Heart left ventricle (tissue), 16 donors: ENCODE measurements at regions not wholly inside any gene's neighbourhood (a gene's known extent, or its start where the extent isn't known, plus 50 kb on each side); places are given as distances from the start of the nearest gene placed in this dataset.

Experiments
- ATAC-seq, 4 donors: fragments of 200-7000 bp; cut with Tn5 transposase; one replicate each; pipeline ENCODE4 v1.9.1; 2020 to 2022; ENCODE audit warnings: moderate library complexity in 4 of 4, mild to moderate bottlenecking in 3 of 4, moderate number of reproducible peaks in 1 of 4
- DNase-seq, 5 donors: peaks; one replicate each; pipeline ENCODE4 v3.0.0-alpha.2; 2020
- H3K27ac ChIP-seq, 12 donors: fragments of 200-600 bp; sonication (generic) in 4 of 12; one replicate each; pipeline versions ENCODE4 v1.5.0 to v1.8.0; 2016 to 2022; ENCODE audit warnings: mild to moderate bottlenecking in 2 of 12
- H3K27me3 ChIP-seq, 9 donors: fragments of 200-600 bp; sonication (generic) in 2 of 9; one replicate each; pipeline versions ENCODE4 v1.5.1 to v1.8.0; 2016 to 2022; ENCODE audit warnings: mild to moderate bottlenecking in 3 of 9
- H3K36me3 ChIP-seq, 9 donors: fragments of 200-600 bp; sonication (generic) in 2 of 9; one replicate each; pipeline versions ENCODE4 v1.5.0 to v1.8.0; 2018 to 2022; ENCODE audit warnings: mild to moderate bottlenecking in 2 of 9
- H3K4me1 ChIP-seq, 12 donors: fragments of 200-600 bp; sonication (generic) in 4 of 12; one replicate each; pipeline versions ENCODE4 v1.5.0 to v1.8.0; 2016 to 2022; ENCODE audit warnings: mild to moderate bottlenecking in 3 of 12
- H3K4me3 ChIP-seq, 12 donors: fragments of 200-600 bp; sonication (generic) in 4 of 12; one replicate each; pipeline versions ENCODE4 v1.5.0 to v1.8.0; 2017 to 2022; ENCODE audit warnings: mild to moderate bottlenecking in 9 of 12, moderate library complexity in 4 of 12
- H3K9me3 ChIP-seq, 12 donors: fragments of 200-600 bp; sonication (generic) in 4 of 12; one replicate each; pipeline versions ENCODE4 v1.5.0 to v1.8.0; 2016 to 2022; ENCODE audit warnings: mild to moderate bottlenecking in 1 of 12
- POLR2A ChIP-seq, 2 donors: fragments of 450-650 bp; IDR thresholded peaks; one replicate each; pipeline ENCODE4 v1.6.1; 2017; ENCODE audit warnings: antibody characterized with exemption in 2 of 2, mild to moderate bottlenecking in 2 of 2, moderate library complexity in 2 of 2
- WGBS, 4 donors: extraction: QIAGEN DNeasy Blood & Tissue Kit in 2 of 4; methylation state at CpG; one replicate each; pipeline versions ENCODE4 v1.1.5 to v1.1.7; 2013 to 2018; 5-methylcytosine and 5-hydroxymethylcytosine counted together
- intact Hi-C, 10 donors: fragments of 100-400 bp; cut with DNase I; formaldehyde crosslinking; loops; one replicate each; pipeline versions ENCODE4 v1.11.1 to v1.14.2; 2022
- TF ChIP-seq, protein P1 (sequence below), 12 donors: fragments of 200-600 bp; sonication (generic) in 4 of 12; IDR thresholded peaks; one replicate each; pipeline versions ENCODE4 v1.5.0 to v1.8.0; 2018 to 2022; ENCODE audit warnings: antibody characterized with exemption in 12 of 12, mild to moderate bottlenecking in 5 of 12
- donor health status: ischemic (EF 13 %, LVEDD 7.1; RV severe dilation, severe dysfunction).
- donor health status: healthy with polysubstance abuse.
- donor health status: DM: no; HTN: yes; CAD: no.
- donor health status: DM: no; HTN: no; CAD: no.
- donor health status: ischemic (EF 25% LVEDD 6.9; RV normal size, moderate dysfunction).
- donor health status: ischemic (EF 25% LVEDD 5.7; RV mildly dilated, moderate dysfunction).
- donor health status: healthy.
- donor health status: DM: yes; HTN: yes; CAD: no.
- donor health status: ischemic (EF 35%, LVEDD 5.7; RV mildly dilated, moderate dysfunction).
- donor health status: nonischemic (EF 11% LVEDD 7.7; RV severe dilation, severe dysfunction).
- donor health status: DM: yes; HTN: yes; CAD: no.
- donor health status: PGD.
- donor health status: ischemic (EF 29% LVEDD 5.4; RV normal size, mild dysfunction).
- donor health status: nonischemic (EF 23%, LVEDD 6.1; RV moderate dilation, normal function).

DNA sequence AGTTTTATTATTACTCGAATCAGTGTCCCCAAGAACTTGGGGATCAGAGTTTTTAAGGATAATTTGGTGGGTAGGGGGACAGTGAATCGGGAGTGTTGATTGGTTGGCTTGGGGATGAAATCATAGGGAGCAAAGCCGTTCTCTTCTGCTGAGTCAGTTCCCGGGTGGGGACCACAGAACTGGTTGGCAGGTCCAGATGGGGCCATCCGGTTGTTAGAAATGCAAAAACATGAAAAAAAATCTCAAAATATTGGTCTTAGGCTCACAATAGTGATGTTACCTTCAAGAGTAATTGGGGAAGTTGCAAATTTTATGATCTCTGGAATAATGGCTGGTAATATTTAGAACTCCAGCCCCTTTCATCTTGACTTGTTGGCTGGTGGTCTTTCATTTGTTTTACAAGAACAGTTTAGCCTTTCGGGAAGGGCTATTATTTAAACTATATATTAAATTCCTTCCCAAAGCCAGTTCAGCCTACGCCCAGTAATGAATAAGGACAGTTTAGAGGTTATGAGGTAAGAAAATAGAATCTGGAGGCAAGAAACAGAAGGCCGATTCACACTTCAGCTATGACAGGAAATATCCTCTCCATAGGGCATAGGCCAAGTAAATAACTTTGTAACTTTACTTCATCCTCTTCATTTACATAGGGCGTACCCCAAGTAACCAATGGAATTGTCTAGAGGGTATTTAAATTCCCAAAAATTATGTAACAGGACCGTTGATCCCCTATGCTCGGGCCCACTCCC, 164.1 kb upstream of the STS start:
- intact Hi-C loops, result no loop called here
- DNase-seq (no peak), ATAC-seq (no peak)
- TF ChIP-seq POLR2A (IDR thresholded peaks at IDR 0.05), result no peak
- TF ChIP-seq, protein P1, sequence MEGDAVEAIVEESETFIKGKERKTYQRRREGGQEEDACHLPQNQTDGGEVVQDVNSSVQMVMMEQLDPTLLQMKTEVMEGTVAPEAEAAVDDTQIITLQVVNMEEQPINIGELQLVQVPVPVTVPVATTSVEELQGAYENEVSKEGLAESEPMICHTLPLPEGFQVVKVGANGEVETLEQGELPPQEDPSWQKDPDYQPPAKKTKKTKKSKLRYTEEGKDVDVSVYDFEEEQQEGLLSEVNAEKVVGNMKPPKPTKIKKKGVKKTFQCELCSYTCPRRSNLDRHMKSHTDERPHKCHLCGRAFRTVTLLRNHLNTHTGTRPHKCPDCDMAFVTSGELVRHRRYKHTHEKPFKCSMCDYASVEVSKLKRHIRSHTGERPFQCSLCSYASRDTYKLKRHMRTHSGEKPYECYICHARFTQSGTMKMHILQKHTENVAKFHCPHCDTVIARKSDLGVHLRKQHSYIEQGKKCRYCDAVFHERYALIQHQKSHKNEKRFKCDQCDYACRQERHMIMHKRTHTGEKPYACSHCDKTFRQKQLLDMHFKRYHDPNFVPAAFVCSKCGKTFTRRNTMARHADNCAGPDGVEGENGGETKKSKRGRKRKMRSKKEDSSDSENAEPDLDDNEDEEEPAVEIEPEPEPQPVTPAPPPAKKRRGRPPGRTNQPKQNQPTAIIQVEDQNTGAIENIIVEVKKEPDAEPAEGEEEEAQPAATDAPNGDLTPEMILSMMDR (IDR thresholded peaks at IDR 0.05), result no peak
- WGBS, 4 donors, result 76 to 92% (median 83%) methylated on average over 11 of the region's 11 CpGs
- no peaks in the 10 kb centered on the region for H3K9me3 ChIP-seq
- H3K4me1 ChIP-seq, result no peaks in the 10 kb centered on the region
- H3K36me3 ChIP-seq, result no peaks in the 10 kb centered on the region
- H3K4me3 ChIP-seq, result no peak overlapping the region
- H3K27ac ChIP-seq, result no peak overlapping the region
- H3K27me3 ChIP-seq, result no peaks in the 10 kb centered on the region

DNA sequence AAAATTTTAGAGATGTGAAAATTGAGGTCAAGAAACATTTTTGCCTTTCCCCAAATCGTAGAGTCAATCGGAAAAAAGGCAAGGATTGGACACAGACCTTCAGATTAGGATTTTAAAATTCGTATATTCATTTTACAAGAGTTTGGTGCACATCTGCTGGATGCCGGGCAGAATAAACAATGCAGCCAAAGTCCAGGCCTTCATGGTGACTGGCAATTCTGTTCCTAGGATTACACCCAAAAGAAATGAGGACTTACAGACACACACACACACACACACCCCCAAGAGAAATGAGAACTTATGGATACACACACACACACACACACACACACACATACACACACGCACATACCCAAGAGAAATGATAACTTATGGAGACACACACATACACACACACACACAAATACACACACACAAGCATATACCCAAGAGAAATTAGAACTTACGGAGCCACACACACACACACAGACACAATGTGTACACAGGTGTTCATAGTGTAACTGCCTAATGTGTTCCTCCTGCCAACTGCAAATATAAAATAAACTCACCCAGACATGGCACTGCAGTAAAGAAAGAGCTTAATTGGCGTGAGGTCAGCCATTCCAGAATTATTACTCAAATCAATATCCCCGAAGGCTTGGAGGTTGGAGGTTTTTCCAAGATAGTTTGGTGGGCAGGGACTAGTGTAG, 165.7 kb upstream of the STS start:
- ATAC-seq, result no peak
- H3K4me1 ChIP-seq, result no peaks in the 10 kb centered on the region
- intact Hi-C loops, result no loop called here

DNA sequence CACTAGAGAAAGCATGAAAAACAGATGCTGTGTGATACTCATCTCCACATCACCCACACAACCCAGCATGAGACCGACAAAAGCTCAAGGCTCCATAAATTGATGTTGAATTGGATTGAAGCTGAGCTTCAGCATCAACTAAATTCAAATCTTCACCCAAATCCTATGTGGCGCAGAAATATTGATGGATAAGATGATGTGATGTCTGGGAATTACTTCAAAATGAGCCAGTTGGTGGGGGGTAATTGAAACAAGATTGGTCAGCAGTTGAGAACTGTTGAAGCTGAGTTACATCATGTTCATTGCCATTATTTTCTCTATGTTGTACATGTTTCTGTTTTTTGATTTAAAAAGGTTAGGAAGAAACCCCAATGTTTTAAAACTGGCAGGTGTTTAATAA, 166.5 kb upstream of the STS start:
- no peak overlapping the region for H3K27ac ChIP-seq
- no peaks in the 10 kb centered on the region for H3K9me3 ChIP-seq
- no peak overlapping the region for H3K4me3 ChIP-seq
- no peaks in the 10 kb centered on the region for H3K27me3 ChIP-seq
- intact Hi-C loops, result no loop called here
- WGBS, 4 donors, result 93 to 97% (median 95%) methylated on average over 2 of the region's 2 CpGs
- no peaks in the 10 kb centered on the region for H3K4me1 ChIP-seq
- peaks cover 0 to 5% (median 0%) of the 10 kb centered on the region in 9 donors for H3K36me3 ChIP-seq
- TF ChIP-seq, protein P1 (IDR thresholded peaks at IDR 0.05), result no peak
- TF ChIP-seq POLR2A (IDR thresholded peaks at IDR 0.05), result no peak
- ATAC-seq (no peak), DNase-seq (no peak)

More for the DNA sequence above, 165.7 kb upstream of the STS start:
- no peak overlapping the region for H3K4me3 ChIP-seq
- no peak overlapping the region for H3K27ac ChIP-seq
- WGBS, 4 donors, result 85 to 95% (median 91%) methylated on average over 8 of the region's 8 CpGs
- H3K9me3 ChIP-seq, result no peaks in the 10 kb centered on the region
- H3K27me3 ChIP-seq, result no peaks in the 10 kb centered on the region
- no peak for DNase-seq
- TF ChIP-seq, protein P1 (IDR thresholded peaks at IDR 0.05), result no peak
- no peak for TF ChIP-seq POLR2A (IDR thresholded peaks at IDR 0.05)
- peaks cover 0 to 5% (median 0%) of the 10 kb centered on the region in 9 donors for H3K36me3 ChIP-seq

DNA sequence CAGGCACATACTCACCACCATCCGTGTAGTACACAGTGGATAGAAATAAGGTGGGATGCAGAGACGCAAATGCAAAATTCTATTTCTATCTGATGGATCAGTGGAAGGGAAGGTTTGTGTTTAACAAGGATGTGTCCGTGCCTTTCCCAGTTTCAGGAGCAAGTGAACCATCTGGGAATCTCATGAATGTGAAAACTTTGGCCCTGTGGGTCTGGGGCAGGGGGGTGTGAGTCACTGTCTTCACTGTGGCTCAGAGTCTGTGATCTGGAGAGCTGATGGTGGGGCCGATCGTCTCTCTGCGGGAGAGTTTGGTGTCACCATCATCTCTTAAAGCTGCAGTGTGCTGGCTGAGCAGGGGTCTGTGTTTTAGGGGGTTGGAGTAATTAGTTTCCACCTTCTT, 179.3 kb upstream of the STS start:
- peaks cover 0 to 17% (median 0%) of the 10 kb centered on the region in 12 donors for H3K9me3 ChIP-seq
- TF ChIP-seq POLR2A (IDR thresholded peaks at IDR 0.05), result no peak
- TF ChIP-seq, protein P1 (IDR thresholded peaks at IDR 0.05), result no peak
- no peak overlapping the region for H3K27ac ChIP-seq
- no peak overlapping the region for H3K4me3 ChIP-seq
- DNase-seq (no peak), ATAC-seq (no peak)
- intact Hi-C loops, result no loop called here
- no peaks in the 10 kb centered on the region for H3K27me3 ChIP-seq
- no peaks in the 10 kb centered on the region for H3K4me1 ChIP-seq
- H3K36me3 ChIP-seq, result no peaks in the 10 kb centered on the region
- WGBS, 4 donors, result 74 to 82% (median 77%) methylated on average over 6 of the region's 6 CpGs
